Neural cell (in vitro differentiated cells): ENCODE measurements at regions not wholly inside any gene's neighbourhood (a gene's known extent, or its start where the extent isn't known, plus 50 kb on each side); places are given as distances from the start of the nearest gene placed in this dataset.

ENCODE experiments used
- H2AFZ ChIP-seq: fragments of 200-600, 300-800 bp; sonication (generic), shearing (Covaris generic); 2 replicates; pipeline ENCODE4 v1.6.0; 2014; ENCODE audit warnings: low read depth, mild to moderate bottlenecking, antibody characterized with exemption, low read length, moderate library complexity
- H3F3A ChIP-seq: fragments of 200-600 bp; shearing (Covaris generic); 2 replicates; pipeline ENCODE4 v1.6.1; 2016; ENCODE audit warnings: mild to moderate bottlenecking, moderate library complexity, mixed read lengths, antibody characterized with exemption, low read length; ENCODE audit not compliant: insufficient read depth, poor library complexity, severe bottlenecking
- H3K27ac ChIP-seq: fragments of 200-600, 300-800 bp; sonication (generic), shearing (Covaris generic); 2 replicates; pipeline ENCODE4 v1.5.1; 2014; ENCODE audit warnings: mild to moderate bottlenecking, low read length, moderate library complexity
- H3K27me3 ChIP-seq: fragments of 300-800, 200-600 bp; sonication (generic), shearing (Covaris generic); 2 replicates; pipeline ENCODE4 v1.6.0; 2014; ENCODE audit warnings: mild to moderate bottlenecking, low read depth, low read length, moderate library complexity; ENCODE audit not compliant: insufficient read depth
- H3K36me3 ChIP-seq: fragments of 300-800, 200-600 bp; sonication (generic), shearing (Covaris generic); 2 replicates; pipeline ENCODE4 v1.5.1; 2014; ENCODE audit warnings: mild to moderate bottlenecking, antibody characterized with exemption, low read length, moderate library complexity; ENCODE audit not compliant: insufficient read depth
- H3K4me2 ChIP-seq: fragments of 300-800, 200-600 bp; sonication (generic), shearing (Covaris generic); 2 replicates; pipeline ENCODE4 v1.6.0; 2014; ENCODE audit warnings: mild to moderate bottlenecking, low read length
- H3K4me3 ChIP-seq: fragments of 300-800, 200-600 bp; sonication (generic), shearing (Covaris generic); 2 replicates; pipeline ENCODE4 v1.5.1; 2014; ENCODE audit warnings: mild to moderate bottlenecking, low read length, moderate library complexity
- H3K79me2 ChIP-seq: fragments of 200-600 bp; shearing (Covaris generic); replicated peaks from 2 replicates; pipeline ENCODE4 v1.6.0; 2014; ENCODE audit warnings: mild to moderate bottlenecking, low read length, moderate library complexity; ENCODE audit not compliant: insufficient read depth
- H3K9ac ChIP-seq: fragments of 300-800, 200-600 bp; sonication (generic), shearing (Covaris generic); 2 replicates; pipeline ENCODE4 v1.6.1; 2016; ENCODE audit warnings: mild to moderate bottlenecking, low read length, mixed read lengths
- H3K9me2 ChIP-seq: fragments of 200-600 bp; shearing (Covaris generic); 2 replicates; pipeline ENCODE4 v1.6.1; 2016; ENCODE audit warnings: mild to moderate bottlenecking, low read length, mixed read lengths; ENCODE audit not compliant: insufficient read depth
- H3K9me3 ChIP-seq: fragments of 200-600, 300-800 bp; sonication (generic), shearing (Covaris generic); 2 replicates; pipeline ENCODE4 v1.6.1; 2016; ENCODE audit warnings: mild to moderate bottlenecking, mixed run types, low read length, moderate library complexity, mixed read lengths
- H4K20me1 ChIP-seq: fragments of 200-600 bp; shearing (Covaris generic); 2 replicates; pipeline ENCODE4 v1.6.1; 2016; ENCODE audit warnings: mild to moderate bottlenecking, mixed run types; ENCODE audit not compliant: insufficient read depth
- EP300 ChIP-seq: fragments of 450-650 bp; conservative IDR thresholded peaks from 2 replicates; pipeline ENCODE4 v1.6.1; 2014; ENCODE audit warnings: antibody characterized with exemption, mild to moderate bottlenecking, moderate library complexity; ENCODE audit not compliant: poor library complexity, severe bottlenecking
- EZH2 ChIP-seq: fragments of 200-600, 300-800 bp; shearing (Covaris generic), sonication (generic); IDR thresholded peaks from 2 replicates; pipeline ENCODE4 v1.6.1; 2014; ENCODE audit warnings: antibody characterized with exemption, low read length, borderline replicate concordance, mild to moderate bottlenecking; ENCODE audit not compliant: insufficient read depth, poor library complexity, severe bottlenecking
- MXI1 ChIP-seq: fragments of 450-650 bp; conservative IDR thresholded peaks from 2 replicates; pipeline ENCODE4 v1.6.1; 2014; ENCODE audit warnings: antibody characterized with exemption, mild to moderate bottlenecking; ENCODE audit not compliant: poor library complexity, severe bottlenecking
- POLR2AphosphoS5 ChIP-seq: IDR thresholded peaks from 2 replicates; pipeline ENCODE4 v1.6.1; 2012
- RAD21 ChIP-seq: fragments of 450-650 bp; conservative IDR thresholded peaks from 2 replicates; pipeline ENCODE4 v1.6.1; 2014; ENCODE audit warnings: antibody characterized with exemption, mild to moderate bottlenecking, moderate library complexity
- SMC3 ChIP-seq: fragments of 450-650 bp; conservative IDR thresholded peaks from 2 replicates; pipeline ENCODE4 v1.6.1; 2014; ENCODE audit warnings: antibody characterized with exemption, mild to moderate bottlenecking, moderate library complexity; ENCODE audit not compliant: poor library complexity
- TAF1 ChIP-seq: IDR thresholded peaks from 2 replicates; pipeline ENCODE4 v1.6.1; 2012; ENCODE audit warnings: low read depth
- TF ChIP-seq, protein P1 (sequence below): fragments of 450-650 bp; IDR thresholded peaks from 2 replicates; pipeline ENCODE4 v1.5.1; 2014; ENCODE audit warnings: antibody characterized with exemption, mild to moderate bottlenecking, moderate library complexity; ENCODE audit not compliant: poor library complexity, severe bottlenecking
- TF ChIP-seq, protein P2 (sequence below): IDR thresholded peaks from 2 replicates; pipeline ENCODE4 v1.6.1; 2012; ENCODE audit warnings: borderline replicate concordance

DNA sequence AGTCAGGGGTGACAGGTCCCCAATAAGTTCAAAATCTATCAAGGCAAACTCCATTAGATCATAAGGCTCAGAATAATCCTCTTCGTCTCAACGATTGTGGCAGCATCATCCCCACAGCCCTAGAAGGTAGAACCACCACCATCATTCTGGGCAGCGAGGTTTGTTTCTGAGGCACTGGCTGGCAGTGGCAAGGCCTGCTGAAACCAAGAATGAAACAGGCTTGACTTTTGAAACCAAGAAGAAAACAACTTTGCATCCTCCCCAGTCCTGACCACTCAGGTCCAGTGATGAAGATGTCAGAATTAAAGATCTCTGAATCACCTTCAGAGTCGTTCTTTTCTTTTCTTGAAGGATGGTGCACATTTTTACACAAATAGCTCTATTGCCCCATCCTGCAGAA lies 152.6 kb upstream of the SYT1 start:
- Histone ChIP-seq H3K9me2 (no peaks in the 10 kb centered on the region), H3K4me3 (no peak overlapping the region)
- no peak for TF ChIP-seq POLR2AphosphoS5
- no peak for TF ChIP-seq SMC3
- TF ChIP-seq RAD21, result no peak
- no peak for TF ChIP-seq EZH2
- no peak for TF ChIP-seq MXI1
- TF ChIP-seq, protein P1, sequence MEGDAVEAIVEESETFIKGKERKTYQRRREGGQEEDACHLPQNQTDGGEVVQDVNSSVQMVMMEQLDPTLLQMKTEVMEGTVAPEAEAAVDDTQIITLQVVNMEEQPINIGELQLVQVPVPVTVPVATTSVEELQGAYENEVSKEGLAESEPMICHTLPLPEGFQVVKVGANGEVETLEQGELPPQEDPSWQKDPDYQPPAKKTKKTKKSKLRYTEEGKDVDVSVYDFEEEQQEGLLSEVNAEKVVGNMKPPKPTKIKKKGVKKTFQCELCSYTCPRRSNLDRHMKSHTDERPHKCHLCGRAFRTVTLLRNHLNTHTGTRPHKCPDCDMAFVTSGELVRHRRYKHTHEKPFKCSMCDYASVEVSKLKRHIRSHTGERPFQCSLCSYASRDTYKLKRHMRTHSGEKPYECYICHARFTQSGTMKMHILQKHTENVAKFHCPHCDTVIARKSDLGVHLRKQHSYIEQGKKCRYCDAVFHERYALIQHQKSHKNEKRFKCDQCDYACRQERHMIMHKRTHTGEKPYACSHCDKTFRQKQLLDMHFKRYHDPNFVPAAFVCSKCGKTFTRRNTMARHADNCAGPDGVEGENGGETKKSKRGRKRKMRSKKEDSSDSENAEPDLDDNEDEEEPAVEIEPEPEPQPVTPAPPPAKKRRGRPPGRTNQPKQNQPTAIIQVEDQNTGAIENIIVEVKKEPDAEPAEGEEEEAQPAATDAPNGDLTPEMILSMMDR, result no peak
- no peak for TF ChIP-seq TAF1
- TF ChIP-seq, protein P2, sequence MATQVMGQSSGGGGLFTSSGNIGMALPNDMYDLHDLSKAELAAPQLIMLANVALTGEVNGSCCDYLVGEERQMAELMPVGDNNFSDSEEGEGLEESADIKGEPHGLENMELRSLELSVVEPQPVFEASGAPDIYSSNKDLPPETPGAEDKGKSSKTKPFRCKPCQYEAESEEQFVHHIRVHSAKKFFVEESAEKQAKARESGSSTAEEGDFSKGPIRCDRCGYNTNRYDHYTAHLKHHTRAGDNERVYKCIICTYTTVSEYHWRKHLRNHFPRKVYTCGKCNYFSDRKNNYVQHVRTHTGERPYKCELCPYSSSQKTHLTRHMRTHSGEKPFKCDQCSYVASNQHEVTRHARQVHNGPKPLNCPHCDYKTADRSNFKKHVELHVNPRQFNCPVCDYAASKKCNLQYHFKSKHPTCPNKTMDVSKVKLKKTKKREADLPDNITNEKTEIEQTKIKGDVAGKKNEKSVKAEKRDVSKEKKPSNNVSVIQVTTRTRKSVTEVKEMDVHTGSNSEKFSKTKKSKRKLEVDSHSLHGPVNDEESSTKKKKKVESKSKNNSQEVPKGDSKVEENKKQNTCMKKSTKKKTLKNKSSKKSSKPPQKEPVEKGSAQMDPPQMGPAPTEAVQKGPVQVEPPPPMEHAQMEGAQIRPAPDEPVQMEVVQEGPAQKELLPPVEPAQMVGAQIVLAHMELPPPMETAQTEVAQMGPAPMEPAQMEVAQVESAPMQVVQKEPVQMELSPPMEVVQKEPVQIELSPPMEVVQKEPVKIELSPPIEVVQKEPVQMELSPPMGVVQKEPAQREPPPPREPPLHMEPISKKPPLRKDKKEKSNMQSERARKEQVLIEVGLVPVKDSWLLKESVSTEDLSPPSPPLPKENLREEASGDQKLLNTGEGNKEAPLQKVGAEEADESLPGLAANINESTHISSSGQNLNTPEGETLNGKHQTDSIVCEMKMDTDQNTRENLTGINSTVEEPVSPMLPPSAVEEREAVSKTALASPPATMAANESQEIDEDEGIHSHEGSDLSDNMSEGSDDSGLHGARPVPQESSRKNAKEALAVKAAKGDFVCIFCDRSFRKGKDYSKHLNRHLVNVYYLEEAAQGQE, result no peak
- TF ChIP-seq EP300, result no peak

DNA sequence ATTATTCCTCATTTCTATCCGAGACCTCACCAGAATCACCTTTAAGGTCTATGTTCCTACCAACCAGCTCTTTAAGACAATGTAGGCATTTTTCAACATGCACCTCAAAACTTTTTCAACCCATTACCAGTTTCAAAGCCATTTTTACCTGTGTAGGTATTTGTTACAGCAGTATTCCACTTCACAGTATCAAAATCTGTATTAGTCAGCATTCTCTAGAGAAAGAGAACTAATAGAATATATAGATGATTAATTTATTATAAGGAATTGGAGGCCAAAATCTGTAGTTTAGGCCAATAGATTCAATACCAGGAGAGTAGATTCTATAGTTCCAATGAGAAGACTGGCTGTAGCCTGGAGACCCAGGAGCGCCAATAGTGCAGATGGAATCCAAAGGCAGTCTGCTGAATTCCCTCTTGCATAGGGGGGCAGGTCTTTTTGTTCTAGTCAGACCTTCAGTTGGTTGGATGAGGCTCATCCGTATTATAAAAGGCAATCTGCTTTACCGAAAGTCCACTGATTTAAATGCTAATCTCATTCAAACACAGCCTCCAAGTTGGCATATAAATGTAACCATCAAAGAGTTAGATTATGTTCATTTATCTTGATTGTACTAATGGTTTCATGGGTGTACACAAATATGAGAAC lies 151.6 kb upstream of the SYT1 start:
- Histone ChIP-seq H3K9me2 (no peaks in the 10 kb centered on the region), H3K4me3 (no peak overlapping the region), H3K79me2 (no peaks in the 10 kb centered on the region), H3K9ac (no peak overlapping the region), H3K36me3 (no peaks in the 10 kb centered on the region), H3F3A (no peaks in the 10 kb centered on the region), H3K27me3 (no peaks in the 10 kb centered on the region), H3K27ac (no peak overlapping the region), H4K20me1 (no peaks in the 10 kb centered on the region), H3K9me3 (no peaks in the 10 kb centered on the region), H2AFZ (no peak overlapping the region), H3K4me2 (no peak overlapping the region)
- TF ChIP-seq TAF1 (no peak), EZH2 (no peak), EP300 (no peak), SMC3 (no peak), POLR2AphosphoS5 (no peak), MXI1 (no peak), RAD21 (no peak)
- TF ChIP-seq, protein P2, result no peak
- TF ChIP-seq, protein P1, result no peak

More for the DNA sequence above, 152.6 kb upstream of the SYT1 start:
- H3F3A ChIP-seq, result no peaks in the 10 kb centered on the region
- H2AFZ ChIP-seq, result no peak overlapping the region
- no peak overlapping the region for H3K4me2 ChIP-seq
- no peaks in the 10 kb centered on the region for H3K27me3 ChIP-seq
- no peak overlapping the region for H3K9ac ChIP-seq
- H3K27ac ChIP-seq, result no peak overlapping the region
- no peaks in the 10 kb centered on the region for H3K9me3 ChIP-seq
- no peaks in the 10 kb centered on the region for H3K79me2 ChIP-seq
- no peaks in the 10 kb centered on the region for H4K20me1 ChIP-seq
- H3K36me3 ChIP-seq, result no peaks in the 10 kb centered on the region
